CD4-positive, alpha-beta T cell treated with Interleukin-17A for 4 hours (primary cell): ENCODE measurements at regions not wholly inside any gene's neighbourhood (a gene's known extent, or its start where the extent isn't known, plus 50 kb on each side); places are given as distances from the start of the nearest gene placed in this dataset.

Experiments used
- DNase-seq: peaks from one replicate; pipeline ENCODE4 v3.0.0-alpha.2; 2020; ENCODE audit warnings: mixed read lengths

DNA sequence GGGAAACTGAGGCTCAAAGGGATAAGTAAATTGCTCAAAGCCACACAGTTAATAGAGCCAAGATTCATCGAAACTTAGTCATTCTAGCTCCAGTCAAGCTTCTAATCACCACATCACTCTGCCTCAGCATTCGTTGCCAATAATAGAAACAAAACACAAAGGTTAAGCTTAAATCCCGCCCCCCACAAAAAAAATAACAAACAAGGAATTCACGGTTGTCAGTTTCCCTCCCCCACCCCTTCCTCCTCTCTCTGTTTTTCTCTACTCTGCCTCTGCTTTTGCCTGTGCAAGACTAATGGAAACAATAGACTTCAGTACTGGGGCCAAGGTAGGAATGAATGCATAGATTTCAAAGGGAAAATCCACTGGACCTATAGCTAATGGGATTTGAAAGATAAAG lies 70.7 kb upstream of the ZNF644 start:
- no peak for DNase-seq

GRCh38 chr1:91091812-91092211 lies 70.0 kb upstream of the ZNF644 start:
- DNase-seq = no peak

DNA sequence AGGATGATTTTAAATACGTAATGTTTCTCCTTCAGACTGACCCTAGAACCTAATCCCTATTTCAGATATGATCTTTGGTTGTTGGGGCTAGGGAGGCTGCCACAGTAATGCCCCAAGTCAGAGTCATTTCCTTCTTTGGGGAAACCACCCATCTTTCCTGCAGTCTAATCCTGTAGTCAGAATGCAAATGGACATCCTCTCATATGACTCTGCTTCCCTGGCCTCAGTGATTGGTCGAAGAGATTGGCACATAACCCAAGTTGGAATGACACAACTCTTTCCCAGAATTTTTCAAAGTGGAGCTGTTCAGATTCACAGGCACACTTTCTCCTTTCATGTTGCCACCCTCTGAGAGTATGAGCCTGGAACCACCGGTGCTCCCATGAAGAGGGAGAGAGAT lies 58.8 kb upstream of the ZNF644 start:
- no peak for DNase-seq

GRCh38 chr1:91078859-91079258 lies 57.0 kb upstream of the ZNF644 start:
- no peak for DNase-seq

DNA sequence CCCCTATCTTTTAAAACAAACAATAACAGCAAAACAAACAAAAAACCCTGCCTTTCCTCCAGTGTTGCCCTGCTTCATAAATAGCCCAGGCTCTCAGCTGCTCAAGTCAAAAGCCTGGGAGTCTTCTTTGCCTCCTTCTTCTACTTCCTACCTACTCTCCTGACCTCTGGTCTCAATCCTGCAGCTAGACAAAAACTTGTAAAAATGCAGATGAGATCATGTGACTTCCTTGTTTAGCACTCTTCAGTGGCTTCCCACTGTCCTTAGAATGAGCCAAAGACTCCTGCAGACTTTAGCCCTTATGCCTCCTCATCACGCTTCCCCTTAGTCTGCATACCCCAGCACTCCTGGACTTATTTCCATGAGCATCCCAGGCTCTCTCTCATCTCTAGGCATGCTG lies 55.0 kb upstream of the ZNF644 start:
- no peak for DNase-seq

- DNase-seq = no peak
Measured at GRCh38 chr1:91075233-91076135, 53.6 kb upstream of the ZNF644 start.

GRCh38 chr1:91073299-91073698 lies 51.5 kb upstream of the ZNF644 start:
- no peak for DNase-seq

DNA sequence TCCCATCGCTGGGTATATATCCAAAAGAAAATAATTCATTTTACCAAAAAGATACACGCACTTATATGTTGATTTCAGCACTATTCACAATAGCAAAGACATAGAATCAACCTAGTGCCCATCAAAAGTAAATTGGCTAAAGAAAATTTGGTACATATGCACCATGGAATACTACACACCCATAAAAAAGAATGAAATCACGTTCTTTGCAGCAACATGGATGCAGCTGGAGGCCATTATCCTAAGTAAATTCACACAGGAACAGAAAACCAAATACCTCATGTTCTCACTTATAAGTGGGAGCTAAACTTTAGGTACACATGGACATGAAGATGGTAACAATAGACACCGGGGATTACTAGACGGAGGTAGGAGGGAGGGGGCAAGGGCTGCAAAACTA lies 50.0 kb upstream of the ZNF644 start:
- no peak for DNase-seq
